Stomach (tissue), 8 donors: ENCODE measurements at regions not wholly inside any gene's neighbourhood (a gene's known extent, or its start where the extent isn't known, plus 50 kb on each side); places are given as distances from the start of the nearest gene placed in this dataset.

ENCODE experiments used
- DNase-seq, 2 donors: peaks; one replicate each; pipeline versions ENCODE4 v3.0.0 to v3.0.0-alpha.2; 2013 to 2019
- H3K27ac ChIP-seq, 5 donors: fragments of 200-600 bp in 4 of 5; sonication (generic) in 4 of 5; one replicate each; pipeline ENCODE4 v1.5.1; 2013 to 2019; ENCODE audit warnings: mild to moderate bottlenecking in 1 of 5, moderate library complexity in 1 of 5
- H3K27me3 ChIP-seq, 3 donors: fragments of 200-600 bp; sonication (generic); one replicate each; pipeline ENCODE4 v1.5.1; 2017 to 2019; ENCODE audit warnings: mixed run types in 1 of 3
- H3K36me3 ChIP-seq, 4 donors: fragments of 200-600 bp; sonication (generic); 1 replicate in 3 of 4; 2 replicates in 1 of 4; pipeline ENCODE4 v1.5.1; 2016 to 2019
- H3K4me1 ChIP-seq, 4 donors: fragments of 200-600 bp; sonication (generic); one replicate each; pipeline ENCODE4 v1.5.1; 2016 to 2019
- H3K4me3 ChIP-seq, 4 donors: fragments of 200-600 bp; sonication (generic) in 3 of 4; one replicate each; pipeline ENCODE4 v1.5.1; 2016 to 2019; ENCODE audit warnings: mild to moderate bottlenecking in 1 of 4
- H3K9me3 ChIP-seq, 4 donors: fragments of 200-600 bp; sonication (generic); one replicate each; pipeline ENCODE4 v1.5.1; 2016 to 2019
- EP300 ChIP-seq: sonication (generic); formaldehyde crosslinking; IDR thresholded peaks from one replicate; pipeline ENCODE4 v1.6.1; 2017; ENCODE audit warnings: antibody characterized with exemption
- POLR2A ChIP-seq, 4 donors: fragments of 450-650 bp; IDR thresholded peaks; one replicate each; pipeline ENCODE4 v1.6.1; 2016; ENCODE audit warnings: antibody characterized with exemption in 4 of 4, control low read depth in 2 of 4, mild to moderate bottlenecking in 1 of 4, moderate library complexity in 1 of 4
- POLR2AphosphoS5 ChIP-seq, 3 donors: sonication (generic); formaldehyde crosslinking; IDR thresholded peaks; one replicate each; pipeline ENCODE4 v1.6.1; 2016; ENCODE audit warnings: antibody characterized with exemption in 3 of 3
- WGBS, 5 donors: extraction: QIAGEN DNeasy Blood & Tissue Kit in 3 of 5; methylation state at CpG; one replicate each; pipeline versions ENCODE4 v1.1.5 to v1.1.7; 2013 to 2018; 5-methylcytosine and 5-hydroxymethylcytosine counted together
- intact Hi-C: fragments of 100-400 bp; cut with DNase I; formaldehyde crosslinking; loops from one replicate; pipeline ENCODE4 v1.15.1; 2023; ENCODE audit warnings: low total_unique reads
- TF ChIP-seq, protein P1 (sequence below), 7 experiments: fragments of 450-650 bp in 4 of 7; fragments of 200-600 bp in 3 of 7; sonication (generic) in 3 of 7; IDR thresholded peaks; one replicate each; pipeline ENCODE4 v1.5.1; 2016 to 2019; ENCODE audit warnings: antibody characterized with exemption in 7 of 7, control low read depth in 2 of 7, mild to moderate bottlenecking in 1 of 7
- donor health status: healthy with polysubstance abuse.
- donor health status: Bipolar disorder and iron deficiency.
- donor health status: healthy.

DNA sequence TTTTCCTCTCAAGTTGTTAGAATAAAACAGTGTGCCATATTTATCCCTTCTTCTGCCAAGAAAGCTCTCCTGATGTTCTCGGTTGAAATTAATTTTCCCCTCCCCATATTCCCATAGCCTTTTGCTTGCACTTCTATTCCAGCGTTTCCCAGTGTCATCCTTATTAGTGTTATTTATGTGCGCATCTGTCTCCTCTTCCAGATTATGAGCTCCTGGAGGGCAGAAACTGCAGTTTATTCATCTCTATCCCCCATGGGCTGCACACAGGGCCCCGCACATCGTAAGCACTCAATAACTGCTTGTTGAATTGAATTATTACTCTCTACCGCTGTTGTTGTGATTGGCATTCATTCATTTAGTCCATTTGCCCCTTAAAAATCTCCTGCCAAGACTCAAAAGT is 149.4 kb downstream of the SOX3 start:
- no peaks in the 10 kb centered on the region for H3K27me3 ChIP-seq
- 67 to 86% (median 73%) methylated on average over 6 of the region's 6 CpGs for WGBS, 5 donors
- DNase-seq, result no peak
- no peaks in the 10 kb centered on the region for H3K4me1 ChIP-seq
- intact Hi-C loops, result no loop called here
- no peak overlapping the region for H3K27ac ChIP-seq
- no peaks in the 10 kb centered on the region for H3K9me3 ChIP-seq
- H3K4me3 ChIP-seq, result no peak overlapping the region
- TF ChIP-seq POLR2AphosphoS5 (IDR thresholded peaks at IDR 0.05) (no peak), EP300 (no peak), POLR2A (IDR thresholded peaks at IDR 0.05) (no peak)
- TF ChIP-seq, protein P1, sequence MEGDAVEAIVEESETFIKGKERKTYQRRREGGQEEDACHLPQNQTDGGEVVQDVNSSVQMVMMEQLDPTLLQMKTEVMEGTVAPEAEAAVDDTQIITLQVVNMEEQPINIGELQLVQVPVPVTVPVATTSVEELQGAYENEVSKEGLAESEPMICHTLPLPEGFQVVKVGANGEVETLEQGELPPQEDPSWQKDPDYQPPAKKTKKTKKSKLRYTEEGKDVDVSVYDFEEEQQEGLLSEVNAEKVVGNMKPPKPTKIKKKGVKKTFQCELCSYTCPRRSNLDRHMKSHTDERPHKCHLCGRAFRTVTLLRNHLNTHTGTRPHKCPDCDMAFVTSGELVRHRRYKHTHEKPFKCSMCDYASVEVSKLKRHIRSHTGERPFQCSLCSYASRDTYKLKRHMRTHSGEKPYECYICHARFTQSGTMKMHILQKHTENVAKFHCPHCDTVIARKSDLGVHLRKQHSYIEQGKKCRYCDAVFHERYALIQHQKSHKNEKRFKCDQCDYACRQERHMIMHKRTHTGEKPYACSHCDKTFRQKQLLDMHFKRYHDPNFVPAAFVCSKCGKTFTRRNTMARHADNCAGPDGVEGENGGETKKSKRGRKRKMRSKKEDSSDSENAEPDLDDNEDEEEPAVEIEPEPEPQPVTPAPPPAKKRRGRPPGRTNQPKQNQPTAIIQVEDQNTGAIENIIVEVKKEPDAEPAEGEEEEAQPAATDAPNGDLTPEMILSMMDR (IDR thresholded peaks at IDR 0.05), result no peak
- no peaks in the 10 kb centered on the region for H3K36me3 ChIP-seq

DNA sequence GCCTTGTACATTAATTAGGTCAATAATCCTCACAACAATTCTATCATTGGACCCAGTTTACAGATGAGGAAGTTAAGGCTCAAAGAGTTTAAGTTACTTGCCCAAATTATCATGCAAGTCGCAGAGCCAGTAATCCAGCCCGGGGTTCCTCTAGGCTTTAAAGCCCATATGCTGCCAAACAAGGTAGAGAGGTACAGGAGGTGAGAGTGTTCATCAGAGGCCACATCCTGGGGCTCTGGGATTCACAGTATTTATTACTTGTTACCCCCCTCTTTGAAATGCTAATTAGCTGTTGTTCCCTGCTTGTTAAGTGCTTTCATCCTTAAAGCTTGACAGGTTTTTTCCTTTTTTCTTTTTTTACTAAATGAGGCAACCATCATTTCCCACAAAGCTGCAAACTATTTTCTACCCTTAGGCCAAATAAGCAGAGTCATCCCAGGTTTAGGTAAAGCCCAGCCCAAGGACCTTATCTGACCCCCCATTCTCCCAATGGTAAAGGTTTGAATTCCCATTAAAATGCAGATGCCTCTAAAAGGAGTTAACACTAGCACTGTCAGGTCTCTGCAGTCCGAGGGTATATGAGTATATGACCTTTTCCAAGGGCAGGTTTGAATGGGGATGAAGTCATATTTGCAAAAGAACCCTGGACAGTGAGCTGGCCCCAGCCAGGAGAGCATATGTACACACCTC is 150.3 kb downstream of the SOX3 start:
- no peak for TF ChIP-seq POLR2A (IDR thresholded peaks at IDR 0.05)
- no peak for TF ChIP-seq EP300
- TF ChIP-seq, protein P1 (IDR thresholded peaks at IDR 0.05), result no peak
- TF ChIP-seq POLR2AphosphoS5 (IDR thresholded peaks at IDR 0.05), result no peak
- WGBS, 5 donors, result 14 to 31% (median 27%) methylated on average over 2 to 3 of the region's 3 CpGs
- no peaks in the 10 kb centered on the region for H3K27me3 ChIP-seq

DNA sequence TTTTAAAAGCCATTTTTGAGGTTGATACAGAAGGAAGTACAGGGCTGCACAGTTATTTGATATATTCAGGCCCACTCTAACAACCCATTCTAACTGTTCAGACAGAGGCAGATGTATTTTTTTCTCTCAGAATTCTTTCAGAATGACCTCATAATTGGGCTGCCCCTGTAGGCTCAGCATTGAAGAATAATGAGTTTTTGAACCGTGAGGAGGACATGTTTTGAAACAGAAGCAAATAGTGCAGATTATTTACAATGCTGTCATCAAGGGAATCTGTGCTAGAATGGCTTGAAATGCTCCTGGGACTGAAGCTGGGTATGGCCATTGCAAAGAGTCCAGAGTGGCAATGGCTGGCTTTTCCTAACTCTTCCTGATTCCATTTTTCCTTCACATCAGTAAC is 158.1 kb downstream of the SOX3 start:
- no peaks in the 10 kb centered on the region for H3K36me3 ChIP-seq
- no peak overlapping the region for H3K27ac ChIP-seq
- no peak overlapping the region for H3K4me3 ChIP-seq
- intact Hi-C loops, result no loop called here
- 0 to 48% (median 19%) methylated on average over 1 of the region's 1 CpG for WGBS, 5 donors
- H3K9me3 ChIP-seq, result no peaks in the 10 kb centered on the region
- no peaks in the 10 kb centered on the region for H3K4me1 ChIP-seq
- no peak for DNase-seq
- no peak for TF ChIP-seq POLR2AphosphoS5 (IDR thresholded peaks at IDR 0.05)
- no peak for TF ChIP-seq POLR2A (IDR thresholded peaks at IDR 0.05)
- TF ChIP-seq EP300, result no peak
- TF ChIP-seq, protein P1 (IDR thresholded peaks at IDR 0.05), result no peak
- no peaks in the 10 kb centered on the region for H3K27me3 ChIP-seq

More for the DNA sequence above, 150.3 kb downstream of the SOX3 start:
- Histone ChIP-seq H3K9me3 (no peaks in the 10 kb centered on the region), H3K4me1 (no peaks in the 10 kb centered on the region), H3K36me3 (no peaks in the 10 kb centered on the region), H3K27ac (no peak overlapping the region), H3K4me3 (no peak overlapping the region)
- no peak for DNase-seq
- intact Hi-C loops, result no loop called here

DNA sequence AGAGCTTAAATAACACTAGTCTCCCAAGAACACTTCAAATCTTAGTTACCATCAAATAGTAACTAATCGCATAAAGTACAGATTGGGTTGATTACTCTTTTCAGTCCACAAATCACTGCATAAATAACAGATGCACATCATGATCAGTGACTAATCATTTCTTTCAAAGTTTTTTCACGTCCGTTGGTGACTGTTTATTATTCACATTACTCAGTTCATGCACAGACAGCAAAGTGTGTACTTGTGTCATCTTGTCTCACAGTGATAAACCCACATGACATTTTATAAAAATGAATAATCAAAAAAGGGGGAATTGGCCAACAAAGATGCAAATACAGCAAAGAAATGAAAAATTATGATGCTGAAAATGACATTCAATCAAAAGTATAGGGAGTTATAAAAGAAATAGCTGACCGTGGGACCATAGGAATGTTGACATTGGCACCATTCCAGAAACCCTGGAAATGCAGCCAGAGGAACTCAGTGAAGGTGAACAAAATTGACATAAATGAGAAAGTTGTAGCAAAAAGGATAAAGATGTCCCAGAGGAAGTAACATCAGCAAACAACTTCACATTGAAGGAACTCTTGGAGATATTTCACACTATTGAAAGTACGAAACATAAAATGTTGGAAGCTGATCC is 161.5 kb downstream of the SOX3 start:
- Histone ChIP-seq H3K36me3 (no peaks in the 10 kb centered on the region), H3K4me3 (no peak overlapping the region), H3K4me1 (no peaks in the 10 kb centered on the region), H3K27me3 (no peaks in the 10 kb centered on the region), H3K9me3 (no peaks in the 10 kb centered on the region), H3K27ac (no peak overlapping the region)
- TF ChIP-seq POLR2AphosphoS5 (IDR thresholded peaks at IDR 0.05) (no peak), EP300 (no peak), POLR2A (IDR thresholded peaks at IDR 0.05) (no peak)
- TF ChIP-seq, protein P1 (IDR thresholded peaks at IDR 0.05), result no peak
- intact Hi-C loops, result no loop called here
- WGBS, 5 donors, result 39 to 51% (median 48%) methylated on average over 5 of the region's 5 CpGs
- peak in 1 of 2 donors; percentile 2 for DNase-seq
